ENCODE measurements at regions not wholly inside any gene's neighbourhood (a gene's known extent, or its start where the extent isn't known, plus 50 kb on each side); places are given as distances from the start of the nearest gene placed in this dataset.

- no peak for DNase-seq
These were observed 103.1 kb upstream of the CDH11 start for GRCh38 chr16:65224994-65225393.

- no peak for DNase-seq
These were observed 102.6 kb upstream of the CDH11 start for GRCh38 chr16:65224471-65224870.

- no peak for DNase-seq
These were observed 101.5 kb upstream of the CDH11 start for GRCh38 chr16:65223335-65223734.

GRCh38 chr16:65222536-65222935 is 100.7 kb upstream of the CDH11 start:
- DNase-seq: no peak

GRCh38 chr16:65222049-65222448 is 100.2 kb upstream of the CDH11 start:
- DNase-seq: no peak

GRCh38 chr16:65219786-65220185 is 97.9 kb upstream of the CDH11 start:
- DNase-seq: no peak

GRCh38 chr16:65218348-65218747 is 96.5 kb upstream of the CDH11 start:
- no peak for DNase-seq

- DNase-seq: no peak
These were observed 92.2 kb upstream of the CDH11 start for GRCh38 chr16:65213866-65214595.

- no peak for DNase-seq
These were observed 90.9 kb upstream of the CDH11 start for GRCh38 chr16:65212791-65213190.

GRCh38 chr16:65212240-65212639 is 90.4 kb upstream of the CDH11 start:
- DNase-seq: no peak

GRCh38 chr16:65202461-65202860 is 80.6 kb upstream of the CDH11 start:
- no peak for DNase-seq

GRCh38 chr16:65201511-65201910 is 79.6 kb upstream of the CDH11 start:
- DNase-seq: no peak

GRCh38 chr16:65200857-65201256 is 79.0 kb upstream of the CDH11 start:
- no peak for DNase-seq

GRCh38 chr16:65200156-65200773 is 78.4 kb upstream of the CDH11 start:
- no peak for DNase-seq

- no peak for DNase-seq
These were observed 74.7 kb upstream of the CDH11 start for GRCh38 chr16:65196420-65197075.

GRCh38 chr16:65195998-65196397 is 74.1 kb upstream of the CDH11 start:
- DNase-seq: no peak

GRCh38 chr16:65185241-65185778 is 63.4 kb upstream of the CDH11 start:
- no peak for DNase-seq

GRCh38 chr16:65181071-65181561 is 59.3 kb upstream of the CDH11 start:
- no peak for DNase-seq

GRCh38 chr16:65178151-65178550 is 56.3 kb upstream of the CDH11 start:
- no peak for DNase-seq

- DNase-seq: no peak
These were observed 54.7 kb upstream of the CDH11 start for GRCh38 chr16:65176603-65177002.

GRCh38 chr16:65172356-65172755 is 50.5 kb upstream of the CDH11 start:
- no peak for DNase-seq

All from retina (tissue), 1 donor.